ENCODE measurements at regions not wholly inside any gene's neighbourhood (a gene's known extent, or its start where the extent isn't known, plus 50 kb on each side); places are given as distances from the start of the nearest gene placed in this dataset.

- no peaks in the 10 kb centered on the region for H3K27me3 ChIP-seq (replicated peaks; ENCODE audit: control insufficient read depth, insufficient read depth, low read length)
- no peak overlapping the region for H3K27ac Mint-ChIP-seq (ENCODE audit: unreplicated experiment)
- no peaks in the 10 kb centered on the region for H3K4me1 Mint-ChIP-seq (ENCODE audit: low read depth, unreplicated experiment)
- no peaks in the 10 kb centered on the region for H3K27me3 Mint-ChIP-seq (ENCODE audit: insufficient read depth, unreplicated experiment)
- intact Hi-C loops (cut with micrococcal nuclease; ENCODE audit: unreplicated experiment) = no loop called here
- no peaks in the 10 kb centered on the region for H3K36me3 Mint-ChIP-seq (ENCODE audit: insufficient read depth, unreplicated experiment)
- H3K4me3 ChIP-seq (ENCODE audit: low read depth, low read length) = no peak overlapping the region
- ChIA-PET CTCF (no interaction called here), POLR2A (no interaction called here)
- H3K9me3 Mint-ChIP-seq (ENCODE audit: unreplicated experiment) = no peaks in the 10 kb centered on the region
- H3K36me3 ChIP-seq (ENCODE audit: control insufficient read depth, insufficient read depth, low read length) = no peaks in the 10 kb centered on the region
- H3K9me3 ChIP-seq = no peaks in the 10 kb centered on the region
- TF ChIP-seq CTCF (IDR thresholded peaks at IDR 0.05; ENCODE audit: insufficient read depth in 1 of 2, low read depth in 1 of 2, low read length in 1 of 2, severe bottlenecking in 1 of 2, unreplicated experiment in 1 of 2) = no peak
- no peak for DNase-seq
- no TSS peak for BruUV-seq (replicated peaks)
- no peak overlapping the region for H3K4me3 Mint-ChIP-seq (ENCODE audit: unreplicated experiment)
- no peaks in the 10 kb centered on the region for H3K4me1 ChIP-seq
Measured at GRCh38 chr11:29268733-29269132, 748.1 kb downstream of the KCNA4 start.

- peaks cover 3% of the 10 kb centered on the region for H3K4me1 Mint-ChIP-seq (ENCODE audit: low read depth, unreplicated experiment)
- intact Hi-C loops (cut with micrococcal nuclease; ENCODE audit: unreplicated experiment) = no loop called here
- H3K27me3 Mint-ChIP-seq (ENCODE audit: insufficient read depth, unreplicated experiment) = no peaks in the 10 kb centered on the region
- DNase-seq = no peak
- no TSS peak for BruUV-seq (replicated peaks)
- TF ChIP-seq CTCF (IDR thresholded peaks at IDR 0.05; ENCODE audit: insufficient read depth in 1 of 2, low read depth in 1 of 2, low read length in 1 of 2, severe bottlenecking in 1 of 2, unreplicated experiment in 1 of 2) = no peak
- ChIA-PET POLR2A (no interaction called here), CTCF (no interaction called here)
- no peak overlapping the region for H3K4me3 Mint-ChIP-seq (ENCODE audit: unreplicated experiment)
- Histone ChIP-seq H3K27me3 (replicated peaks; ENCODE audit: control insufficient read depth, insufficient read depth, low read length) (no peaks in the 10 kb centered on the region), H3K36me3 (ENCODE audit: control insufficient read depth, insufficient read depth, low read length) (no peaks in the 10 kb centered on the region), H3K4me3 (ENCODE audit: low read depth, low read length) (no peak overlapping the region), H3K9me3 (no peaks in the 10 kb centered on the region), H3K4me1 (no peaks in the 10 kb centered on the region)
- no peak overlapping the region for H3K27ac Mint-ChIP-seq (ENCODE audit: unreplicated experiment)
- no peaks in the 10 kb centered on the region for H3K36me3 Mint-ChIP-seq (ENCODE audit: insufficient read depth, unreplicated experiment)
- H3K9me3 Mint-ChIP-seq (ENCODE audit: unreplicated experiment) = no peaks in the 10 kb centered on the region
Measured at GRCh38 chr11:29265792-29266191, 751.0 kb downstream of the KCNA4 start.

- Histone ChIP-seq H3K27me3 (replicated peaks; ENCODE audit: control insufficient read depth, insufficient read depth, low read length) (no peaks in the 10 kb centered on the region), H3K9me3 (no peaks in the 10 kb centered on the region; the same call in 1 of the 2 replicates), H3K4me3 (ENCODE audit: low read depth, low read length) (no peak overlapping the region), H3K36me3 (ENCODE audit: control insufficient read depth, insufficient read depth, low read length) (no peaks in the 10 kb centered on the region), H3K4me1 (no peaks in the 10 kb centered on the region)
- no peak for TF ChIP-seq CTCF (IDR thresholded peaks at IDR 0.05; ENCODE audit: insufficient read depth in 1 of 2, low read depth in 1 of 2, low read length in 1 of 2, severe bottlenecking in 1 of 2, unreplicated experiment in 1 of 2)
- H3K9me3 Mint-ChIP-seq (ENCODE audit: unreplicated experiment) = no peaks in the 10 kb centered on the region
- no peaks in the 10 kb centered on the region for H3K27me3 Mint-ChIP-seq (ENCODE audit: insufficient read depth, unreplicated experiment)
- H3K4me3 Mint-ChIP-seq (ENCODE audit: unreplicated experiment) = no peak overlapping the region
- H3K36me3 Mint-ChIP-seq (ENCODE audit: insufficient read depth, unreplicated experiment) = no peaks in the 10 kb centered on the region
- CTCF ChIA-PET = no interaction called here
- peaks cover 6% of the 10 kb centered on the region for H3K4me1 Mint-ChIP-seq (ENCODE audit: low read depth, unreplicated experiment)
- POLR2A ChIA-PET = no interaction called here
- BruUV-seq (replicated peaks) = no TSS peak
- no peak overlapping the region for H3K27ac Mint-ChIP-seq (ENCODE audit: unreplicated experiment)
- no peak for DNase-seq
- intact Hi-C loops (cut with micrococcal nuclease; ENCODE audit: unreplicated experiment) = no loop called here
Measured at GRCh38 chr11:29265381-29265780, 751.4 kb downstream of the KCNA4 start.

Data from Caco-2 (cell line).